KOPT-K1 (cell line): ENCODE measurements at regions not wholly inside any gene's neighbourhood (a gene's known extent, or its start where the extent isn't known, plus 50 kb on each side); places are given as distances from the start of the nearest gene placed in this dataset.

Experiments
- H3K27ac ChIP-seq: fragments of 200-600 bp; sonication (generic); 2 replicates; pipeline ENCODE4 v1.5.1; 2016; ENCODE audit warnings: antibody characterized with exemption, mild to moderate bottlenecking, low read depth, low read length; ENCODE audit not compliant: poor library complexity, severe bottlenecking
- H3K36me3 ChIP-seq: fragments of 200-600 bp; sonication (generic); 2 replicates; pipeline ENCODE4 v1.5.1; 2017; ENCODE audit warnings: antibody characterized with exemption, mild to moderate bottlenecking, low read length, moderate library complexity; ENCODE audit not compliant: insufficient read depth
- H3K9me3 ChIP-seq: fragments of 200-600 bp; sonication (generic); 2 replicates; pipeline ENCODE4 v1.5.1; 2017; ENCODE audit warnings: antibody characterized with exemption, low read length, mild to moderate bottlenecking; ENCODE audit not compliant: insufficient read depth, poor library complexity, severe bottlenecking

DNA sequence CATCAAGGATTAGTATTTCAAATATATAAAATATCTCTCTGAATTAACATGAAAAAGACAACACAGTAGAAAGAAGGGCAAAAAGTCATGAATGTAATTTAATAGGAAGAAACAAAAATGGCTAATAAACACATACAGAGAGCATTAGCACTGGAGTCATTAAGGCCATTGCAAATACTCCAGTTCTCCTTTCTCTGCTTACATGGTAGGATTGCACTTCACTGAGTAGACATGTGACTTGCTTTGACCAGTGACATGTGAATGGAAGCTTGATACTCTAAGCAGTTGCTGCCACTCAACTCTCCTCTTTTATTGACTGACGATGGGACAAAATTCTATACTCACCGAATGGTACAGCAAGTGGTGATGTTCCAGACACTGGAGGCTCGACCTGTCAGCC lies 153.9 kb upstream of the LGALSL start:
- no peaks in the 10 kb centered on the region for H3K9me3 ChIP-seq
- no peak overlapping the region for H3K27ac ChIP-seq
- no peaks in the 10 kb centered on the region for H3K36me3 ChIP-seq

DNA sequence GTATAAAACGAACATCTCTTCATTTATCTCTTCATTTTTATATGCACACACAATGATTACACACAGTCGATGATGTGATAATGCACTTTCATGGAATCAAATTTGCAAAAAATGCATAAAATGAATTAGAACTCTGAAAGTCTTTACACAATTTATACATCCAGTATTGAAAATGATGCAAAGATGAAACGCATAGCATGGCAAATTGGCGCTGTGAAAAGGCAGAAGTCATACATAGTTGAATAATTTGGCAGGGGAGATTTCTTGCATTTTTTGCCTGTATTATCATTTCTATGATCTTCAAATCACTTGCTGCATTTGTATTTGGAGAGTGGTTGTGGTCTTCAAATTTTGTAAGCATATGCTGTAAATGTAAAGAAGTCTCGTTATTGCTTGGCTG lies 150.7 kb upstream of the LGALSL start:
- Histone ChIP-seq H3K9me3 (no peaks in the 10 kb centered on the region), H3K36me3 (no peaks in the 10 kb centered on the region), H3K27ac (no peak overlapping the region)

DNA sequence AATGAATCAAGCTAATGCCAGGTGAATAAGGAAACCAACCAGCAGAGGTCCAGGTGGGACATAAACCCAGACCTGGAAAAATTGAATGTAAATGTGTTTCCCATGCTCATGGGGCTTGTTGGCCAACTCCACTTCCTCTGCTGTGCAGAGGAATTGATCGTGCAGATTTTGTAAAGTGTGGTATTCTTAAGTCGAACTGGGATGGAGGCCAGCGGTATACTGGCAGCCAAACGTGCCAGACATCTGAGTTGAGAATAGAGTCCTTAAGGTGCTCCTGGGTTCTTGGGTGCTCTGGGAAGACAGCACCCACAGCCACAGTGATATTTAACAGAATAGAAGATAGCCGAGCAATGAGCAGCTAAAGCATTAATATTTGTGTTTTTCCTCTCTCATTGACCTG lies 146.5 kb upstream of the LGALSL start:
- Histone ChIP-seq H3K9me3 (no peaks in the 10 kb centered on the region), H3K36me3 (no peaks in the 10 kb centered on the region), H3K27ac (no peak overlapping the region)

DNA sequence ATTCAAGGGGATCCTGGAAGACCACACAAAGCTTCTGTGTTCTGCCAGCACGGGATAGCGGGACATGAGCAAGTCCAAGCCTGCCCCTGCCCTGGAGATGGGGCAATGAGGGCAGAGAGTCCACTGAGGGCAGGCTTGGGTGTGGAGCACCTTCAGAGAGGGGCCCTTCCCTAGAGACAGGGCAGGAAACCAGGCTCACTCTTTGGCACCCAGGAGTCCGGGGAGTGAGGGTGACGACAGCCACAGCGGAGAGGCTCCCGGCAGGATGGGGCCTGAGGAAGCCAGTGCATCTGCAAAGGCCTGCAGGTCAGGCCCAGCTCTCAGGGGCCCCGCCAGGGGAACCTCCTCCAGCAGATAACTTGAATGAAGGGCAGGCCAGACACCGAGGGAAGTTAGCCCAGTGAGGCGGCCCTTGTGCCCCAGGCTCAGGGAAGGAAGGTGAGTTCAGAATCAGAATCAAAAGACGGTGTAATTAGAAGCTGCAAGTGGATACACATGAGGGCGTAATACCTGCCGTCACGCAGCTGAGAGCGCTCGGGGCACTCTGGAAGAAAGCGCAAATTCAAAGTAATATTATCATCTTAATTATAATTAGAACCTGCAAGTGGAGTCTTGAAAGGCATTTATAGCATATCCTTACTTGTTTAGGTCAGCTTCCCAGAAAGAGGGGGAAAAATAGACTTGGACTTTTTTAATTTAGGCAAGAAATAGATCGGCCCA lies 142.6 kb upstream of the LGALSL start:
- Histone ChIP-seq H3K36me3 (no peaks in the 10 kb centered on the region), H3K27ac (no peak overlapping the region), H3K9me3 (no peaks in the 10 kb centered on the region)

DNA sequence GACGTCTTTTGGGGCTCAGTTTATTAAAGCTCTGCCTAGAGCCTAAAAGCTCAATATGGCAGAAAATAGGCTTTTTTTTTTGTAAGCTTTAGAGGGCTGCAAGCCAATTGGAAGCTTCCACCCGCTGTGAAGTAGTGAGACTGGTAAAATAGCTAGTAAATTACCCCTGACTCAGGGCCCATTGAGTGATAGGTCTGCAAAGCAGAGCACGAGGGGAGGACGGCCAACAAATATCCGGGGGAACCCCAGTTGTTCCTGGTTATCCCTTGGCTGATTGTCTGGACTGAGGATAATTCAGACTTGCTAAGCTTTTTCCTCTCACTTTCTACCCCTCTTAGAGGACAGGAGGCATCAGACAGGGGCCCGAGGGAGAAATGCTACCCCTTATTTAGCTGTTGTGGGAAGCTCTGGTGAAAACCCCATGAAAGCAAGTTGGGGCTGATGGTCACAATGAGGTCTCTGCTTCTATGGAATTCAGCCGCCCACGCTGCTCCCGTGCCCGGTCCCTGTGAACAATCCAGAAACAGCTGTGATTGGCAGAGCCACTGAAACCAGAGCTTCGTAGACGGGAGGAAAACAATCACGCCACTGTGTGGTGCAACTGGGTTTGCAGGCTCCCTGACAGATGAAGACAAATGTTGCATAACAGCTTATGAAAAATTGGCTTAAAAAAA lies 141.9 kb upstream of the LGALSL start:
- no peaks in the 10 kb centered on the region for H3K9me3 ChIP-seq
- H3K36me3 ChIP-seq, result no peaks in the 10 kb centered on the region
- H3K27ac ChIP-seq, result no peak overlapping the region

DNA sequence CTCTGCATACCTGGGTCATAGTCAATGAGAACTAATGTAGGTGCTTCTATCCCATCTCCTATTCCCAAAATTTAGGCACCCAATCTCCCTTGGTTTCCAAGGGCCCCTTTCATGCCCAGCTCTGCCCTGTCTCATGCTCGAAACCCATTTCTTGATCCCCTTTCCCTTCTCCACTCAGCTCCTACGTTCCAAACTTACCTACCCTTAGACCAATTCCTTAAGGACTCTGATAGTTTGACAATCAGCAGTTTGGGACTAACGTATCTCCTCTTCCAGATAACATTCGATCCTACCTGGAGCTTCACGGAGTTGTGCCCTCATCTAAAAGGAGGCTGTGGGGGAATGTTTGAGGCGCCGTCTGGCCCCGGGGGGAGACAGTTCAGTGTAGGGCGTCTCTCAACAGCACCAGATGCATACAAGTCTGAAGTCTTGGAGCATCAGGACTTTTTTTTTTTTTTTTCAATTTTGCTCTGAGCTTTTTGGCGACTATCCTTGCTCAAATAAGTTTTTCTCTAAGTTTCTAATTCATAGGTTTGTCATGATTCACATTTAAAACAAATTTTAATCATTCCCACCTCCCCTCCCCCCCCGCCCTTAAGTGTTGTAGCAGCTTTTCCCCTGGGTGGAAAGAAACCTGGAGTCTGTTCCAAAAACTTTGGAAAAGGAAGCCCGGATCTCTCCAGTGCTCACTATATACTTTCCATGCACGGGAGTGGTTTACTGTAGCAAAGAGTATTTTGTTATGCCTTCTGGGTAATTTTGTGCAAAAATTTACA lies 141.2 kb upstream of the LGALSL start:
- Histone ChIP-seq H3K36me3 (no peaks in the 10 kb centered on the region), H3K27ac (no peak overlapping the region), H3K9me3 (no peaks in the 10 kb centered on the region)

DNA sequence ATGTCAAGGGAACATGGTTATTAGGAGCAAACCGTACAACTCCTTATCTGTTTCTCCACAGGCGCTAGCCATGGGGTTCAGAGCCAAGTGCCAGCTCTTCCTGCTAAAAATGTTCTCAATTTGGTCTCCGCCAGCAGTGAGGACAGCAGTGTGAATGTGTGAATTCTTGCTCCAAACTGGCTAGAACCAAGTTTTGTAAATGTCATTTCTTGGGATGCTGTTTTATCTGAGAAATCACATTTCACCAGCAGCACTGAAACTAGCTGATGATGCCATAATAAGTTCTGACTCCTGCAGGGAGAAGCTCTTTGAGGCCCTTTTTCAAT lies 140.6 kb upstream of the LGALSL start:
- no peaks in the 10 kb centered on the region for H3K36me3 ChIP-seq
- H3K27ac ChIP-seq, result no peak overlapping the region
- H3K9me3 ChIP-seq, result no peaks in the 10 kb centered on the region

DNA sequence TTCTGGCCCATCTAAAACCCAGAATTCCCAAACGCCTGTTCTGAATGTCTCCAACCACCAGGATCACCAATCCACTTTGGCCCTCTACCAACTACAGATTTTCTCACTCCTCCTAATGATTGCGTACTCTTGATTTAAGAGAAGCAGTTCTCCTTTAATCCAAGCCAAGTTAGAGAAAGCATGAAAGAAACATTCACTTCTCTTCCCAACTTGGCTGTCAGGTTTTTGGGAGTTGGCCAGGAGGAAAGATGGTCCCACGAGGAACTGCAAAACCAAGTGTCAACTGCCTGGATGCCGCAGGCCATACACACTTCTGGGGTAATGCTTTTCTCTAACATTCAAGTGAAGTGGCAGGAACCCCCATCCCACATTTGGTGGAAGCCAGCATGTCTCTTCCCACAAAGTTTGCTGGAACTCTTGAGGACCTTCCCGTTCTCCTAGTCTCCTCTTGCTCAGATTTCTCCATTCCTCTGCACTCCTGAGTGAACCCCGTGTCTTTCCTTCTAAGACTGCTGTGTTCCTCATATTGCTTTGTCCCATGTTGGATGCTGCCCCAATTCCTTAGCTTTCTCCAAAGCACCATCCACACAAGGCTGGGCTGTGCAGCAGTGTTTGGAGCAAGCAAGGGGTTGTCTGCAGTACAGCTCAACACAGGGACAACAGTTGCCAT lies 138.5 kb upstream of the LGALSL start:
- H3K9me3 ChIP-seq, result no peaks in the 10 kb centered on the region
- no peaks in the 10 kb centered on the region for H3K36me3 ChIP-seq
- no peak overlapping the region for H3K27ac ChIP-seq

DNA sequence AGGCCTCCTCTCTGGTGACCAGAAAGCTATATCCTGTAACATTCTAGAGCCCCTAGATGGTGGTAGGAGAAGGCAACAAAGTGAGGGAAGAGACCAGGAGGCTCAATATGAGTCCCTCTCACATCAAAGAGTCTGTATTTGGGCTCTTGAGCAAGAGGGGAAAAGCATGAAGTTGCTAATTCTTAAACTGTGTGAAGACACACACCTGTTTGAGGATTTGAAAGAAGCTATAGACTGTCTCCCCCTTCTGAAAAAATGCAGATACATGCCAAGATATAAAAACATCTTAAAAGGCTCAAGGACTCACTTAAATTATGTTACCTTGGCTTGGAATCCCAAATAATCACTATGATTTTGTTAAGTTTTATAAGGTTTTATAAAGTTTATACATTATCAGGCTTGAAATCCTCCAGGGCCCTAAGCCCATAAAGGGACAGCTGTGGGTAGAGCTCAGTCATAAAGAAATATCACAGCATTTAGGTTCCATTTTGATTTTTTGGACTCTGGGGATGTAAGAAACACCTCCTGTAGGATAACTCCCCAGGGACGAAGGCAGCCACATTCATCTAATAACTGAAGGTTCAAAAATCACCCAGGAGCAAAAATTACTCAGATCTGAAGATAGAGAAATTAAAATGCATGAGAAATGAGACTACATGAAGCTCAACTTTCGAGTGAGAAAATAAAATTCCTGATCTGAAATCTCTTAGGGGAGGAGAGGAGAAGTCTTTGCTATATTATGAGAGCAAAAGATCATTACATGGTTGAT lies 136.1 kb upstream of the LGALSL start:
- Histone ChIP-seq H3K27ac (no peak overlapping the region), H3K36me3 (no peaks in the 10 kb centered on the region), H3K9me3 (no peaks in the 10 kb centered on the region)

DNA sequence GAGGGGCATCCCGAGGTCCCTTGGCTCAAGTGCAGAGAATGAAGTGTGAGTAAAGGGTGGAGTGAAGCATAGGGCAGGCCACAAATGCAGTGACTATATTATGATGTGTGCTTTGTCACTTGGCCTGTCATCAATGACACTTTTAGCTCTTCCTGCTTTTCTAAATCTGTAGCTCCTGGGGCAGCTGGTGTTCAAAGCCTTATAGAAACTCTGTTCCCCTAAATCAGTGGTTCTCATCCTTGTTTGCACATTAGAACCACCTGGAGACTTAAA lies 135.6 kb upstream of the LGALSL start:
- Histone ChIP-seq H3K9me3 (no peaks in the 10 kb centered on the region), H3K27ac (no peak overlapping the region), H3K36me3 (no peaks in the 10 kb centered on the region)

DNA sequence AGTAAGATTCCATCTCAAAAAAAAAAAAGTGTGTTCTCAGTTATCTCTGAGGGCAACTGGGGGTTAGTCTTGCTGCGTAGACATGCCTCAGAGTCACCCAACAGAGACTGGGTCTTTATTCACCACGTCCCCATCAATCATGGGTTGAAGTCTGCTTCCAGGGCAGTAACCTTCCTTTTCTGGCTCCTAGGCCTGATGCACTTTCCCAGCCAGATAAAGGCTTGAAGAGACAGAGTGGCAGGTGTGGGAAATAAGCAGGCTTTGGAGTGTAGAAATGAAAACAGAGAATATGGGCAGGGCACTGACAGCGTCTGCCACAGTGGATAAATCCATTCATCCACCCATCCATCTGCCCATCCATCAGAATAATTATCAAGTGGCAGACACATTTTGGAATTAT lies 134.1 kb upstream of the LGALSL start:
- no peak overlapping the region for H3K27ac ChIP-seq
- H3K9me3 ChIP-seq, result no peaks in the 10 kb centered on the region
- H3K36me3 ChIP-seq, result no peaks in the 10 kb centered on the region

DNA sequence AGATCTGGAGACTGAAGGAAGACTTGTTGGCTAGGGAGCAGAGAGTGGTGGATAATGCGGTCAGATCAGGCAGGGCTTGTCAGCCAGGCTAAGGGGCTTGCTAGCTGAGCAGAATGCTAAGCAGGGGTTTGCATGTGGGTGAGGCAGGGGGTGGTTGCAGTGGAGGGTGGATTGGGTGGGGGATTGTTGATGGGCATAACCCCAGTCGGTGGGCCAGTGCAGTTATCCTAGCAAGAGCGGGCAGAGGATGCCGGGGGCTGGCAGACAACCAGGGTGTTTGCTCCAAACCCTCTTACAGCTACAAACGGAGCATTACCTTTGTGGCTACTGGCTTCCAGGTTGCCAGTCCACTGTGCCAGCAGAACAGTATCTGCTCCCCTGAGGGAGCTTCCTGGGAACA lies 131.5 kb upstream of the LGALSL start:
- Histone ChIP-seq H3K9me3 (no peaks in the 10 kb centered on the region), H3K36me3 (no peaks in the 10 kb centered on the region), H3K27ac (no peak overlapping the region)

DNA sequence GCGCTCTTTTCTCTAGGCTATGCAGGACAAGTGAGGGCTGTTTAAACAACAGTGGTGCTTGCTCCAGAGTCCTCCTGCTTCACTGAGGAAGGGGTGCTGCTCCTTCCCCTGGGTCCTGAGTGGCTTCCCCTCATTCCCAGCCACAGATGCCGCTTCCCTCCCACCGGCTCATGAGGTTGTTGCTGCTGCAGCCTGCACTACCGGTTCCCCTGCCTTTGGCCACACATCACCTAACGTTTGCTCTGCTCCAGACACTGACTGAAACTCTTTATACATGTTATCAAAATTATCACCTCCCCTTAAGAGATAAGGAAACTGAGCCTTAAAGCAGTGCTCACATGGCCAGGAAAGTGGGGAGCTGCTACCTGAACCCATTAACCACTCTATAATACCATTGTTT lies 130.8 kb upstream of the LGALSL start:
- Histone ChIP-seq H3K36me3 (no peaks in the 10 kb centered on the region), H3K9me3 (no peaks in the 10 kb centered on the region), H3K27ac (no peak overlapping the region)

DNA sequence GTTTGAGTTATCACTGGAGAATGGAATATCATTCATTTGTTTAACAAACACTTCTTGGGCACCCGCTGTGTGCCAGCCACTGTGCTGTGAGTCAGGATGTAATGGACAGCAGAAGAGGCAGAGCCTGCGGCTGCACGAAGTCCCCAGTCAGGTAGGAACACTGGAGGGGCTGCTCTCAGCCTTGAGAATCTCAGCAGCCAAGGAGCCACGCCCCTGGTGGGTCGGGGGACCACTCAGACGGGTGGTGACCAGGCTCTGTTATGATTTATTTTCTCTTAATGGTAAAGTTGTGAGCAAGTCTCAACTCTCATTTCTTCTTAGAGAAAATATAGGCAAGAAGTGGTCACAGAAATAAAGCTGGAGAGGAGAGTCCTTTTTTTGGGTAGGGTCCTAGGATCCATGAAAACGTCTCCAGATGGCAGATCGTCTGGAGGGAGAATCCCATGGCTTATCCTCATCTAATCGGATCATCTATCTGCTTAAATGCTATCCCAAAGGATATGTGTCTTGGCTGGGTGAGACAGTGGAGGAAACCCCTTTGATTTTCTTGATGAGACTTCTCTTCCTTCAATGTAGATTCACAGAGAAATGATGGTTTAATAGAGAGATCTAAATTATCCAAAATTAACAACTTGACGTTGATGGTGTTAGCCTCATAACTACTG lies 129.1 kb upstream of the LGALSL start:
- no peaks in the 10 kb centered on the region for H3K9me3 ChIP-seq

More for the DNA sequence above, 129.1 kb upstream of the LGALSL start:
- no peak overlapping the region for H3K27ac ChIP-seq
- no peaks in the 10 kb centered on the region for H3K36me3 ChIP-seq
